ENCODE measurements at regions not wholly inside any gene's neighbourhood (a gene's known extent, or its start where the extent isn't known, plus 50 kb on each side); places are given as distances from the start of the nearest gene placed in this dataset.

DNA sequence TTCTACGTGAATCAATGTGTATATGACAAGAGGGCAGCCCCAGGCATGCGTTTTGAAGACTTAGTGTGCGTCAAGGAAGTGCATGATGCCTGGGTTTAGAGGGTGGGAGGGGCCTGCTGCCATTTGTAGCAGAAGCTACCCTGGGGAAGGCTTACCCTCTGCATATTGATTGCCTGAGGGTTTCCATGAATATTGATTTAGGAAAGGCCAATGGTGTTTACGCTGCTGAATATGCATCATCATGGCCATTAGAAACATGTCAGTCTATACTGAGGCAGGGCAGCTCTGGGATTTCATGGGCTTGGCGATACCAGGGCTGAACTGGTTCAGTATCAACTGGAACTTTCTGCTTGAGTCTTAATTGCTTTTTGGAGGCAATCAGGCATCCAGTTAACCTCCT lies 259.3 kb downstream of the DCDC2C start:
- no peak for DNase-seq

- no peak for DNase-seq
These were observed 261.8 kb downstream of the DCDC2C start for GRCh38 chr2:3965211-3965610.

- no peak for DNase-seq
These were observed 262.6 kb downstream of the DCDC2C start for GRCh38 chr2:3965953-3966352.

DNA sequence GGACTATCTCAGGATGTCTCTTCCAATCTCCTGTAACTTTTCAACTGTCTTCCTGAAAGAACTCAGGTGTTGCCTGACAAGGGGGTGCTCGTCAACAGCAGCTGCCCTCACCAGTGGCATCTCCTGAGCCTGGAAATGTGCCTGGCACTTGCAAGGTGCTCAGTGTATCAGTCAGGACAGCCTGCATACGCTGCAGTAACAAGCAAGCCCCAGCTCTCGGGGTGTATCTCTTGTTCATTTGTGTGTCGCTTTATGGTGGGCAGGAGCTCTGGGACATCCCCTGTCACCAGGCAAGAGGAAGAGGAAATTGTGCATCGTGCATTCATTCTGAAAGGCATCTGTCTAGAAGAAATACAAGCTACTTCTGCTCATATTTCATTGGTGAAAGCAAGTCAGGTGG lies 263.1 kb downstream of the DCDC2C start:
- DNase-seq = no peak

DNA sequence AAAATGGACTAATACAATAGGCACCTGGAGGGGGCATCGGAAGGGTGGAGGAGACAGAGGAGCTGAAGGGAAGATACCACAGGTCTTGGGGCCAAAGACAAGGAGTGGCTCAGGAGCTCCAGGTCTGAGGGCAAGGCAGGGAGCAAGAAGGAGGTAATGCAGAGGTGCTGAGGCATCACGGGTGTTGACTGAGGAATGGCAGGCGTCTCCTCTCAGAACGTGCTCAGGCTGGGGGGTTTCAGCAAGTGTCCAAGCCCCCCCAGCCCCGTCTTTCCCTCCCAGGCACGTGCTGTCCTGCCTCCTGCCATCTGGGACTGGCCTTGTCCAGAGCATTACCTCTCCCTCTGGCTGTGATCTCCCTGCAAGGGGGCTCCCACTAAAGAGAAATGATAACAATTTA lies 265.4 kb downstream of the DCDC2C start:
- no peak for DNase-seq

- no peak for DNase-seq
These were observed 267.6 kb downstream of the DCDC2C start for GRCh38 chr2:3970791-3971651.

GRCh38 chr2:3971652-3972192 lies 268.3 kb downstream of the DCDC2C start:
- DNase-seq = no peak

DNA sequence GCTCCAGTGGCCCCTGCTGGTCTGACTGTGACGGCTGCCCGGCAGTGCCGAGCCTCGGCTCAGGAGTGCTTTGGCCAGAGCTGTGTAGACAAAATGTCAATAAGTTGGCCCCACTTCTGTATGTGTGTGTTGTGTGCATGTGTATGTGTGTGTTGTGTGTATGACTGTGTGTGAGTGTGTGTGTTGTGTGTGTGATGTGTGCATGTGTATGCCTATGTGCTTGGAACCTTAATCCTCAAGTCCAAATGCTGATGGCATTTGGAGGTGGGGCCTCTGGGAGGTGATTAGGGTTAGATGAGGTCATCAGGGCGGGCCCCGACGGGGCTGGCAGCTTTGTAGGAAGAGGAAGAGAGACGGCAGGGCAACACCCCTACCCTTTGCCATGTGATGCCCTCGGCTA lies 269.0 kb downstream of the DCDC2C start:
- peak; percentile 3 for DNase-seq

DNA sequence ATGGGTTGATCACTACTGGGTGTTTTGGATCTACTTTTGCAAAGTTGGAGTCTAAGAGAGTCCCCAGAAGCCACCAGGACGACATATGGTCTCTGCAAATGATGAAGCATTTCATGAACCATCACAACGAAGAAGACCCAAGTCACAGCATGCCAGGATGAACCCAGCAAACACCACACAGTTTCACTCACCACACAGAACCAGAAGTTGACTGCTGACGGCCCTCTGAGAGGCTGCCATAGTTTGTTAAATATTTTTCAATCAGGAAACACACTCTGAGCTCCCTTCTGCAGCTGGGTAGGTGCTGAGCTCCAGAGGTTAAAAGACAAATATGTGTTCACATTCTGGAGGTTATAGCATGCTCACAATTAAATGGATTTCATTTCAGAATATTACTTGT lies 271.4 kb downstream of the DCDC2C start:
- no peak for DNase-seq

DNA sequence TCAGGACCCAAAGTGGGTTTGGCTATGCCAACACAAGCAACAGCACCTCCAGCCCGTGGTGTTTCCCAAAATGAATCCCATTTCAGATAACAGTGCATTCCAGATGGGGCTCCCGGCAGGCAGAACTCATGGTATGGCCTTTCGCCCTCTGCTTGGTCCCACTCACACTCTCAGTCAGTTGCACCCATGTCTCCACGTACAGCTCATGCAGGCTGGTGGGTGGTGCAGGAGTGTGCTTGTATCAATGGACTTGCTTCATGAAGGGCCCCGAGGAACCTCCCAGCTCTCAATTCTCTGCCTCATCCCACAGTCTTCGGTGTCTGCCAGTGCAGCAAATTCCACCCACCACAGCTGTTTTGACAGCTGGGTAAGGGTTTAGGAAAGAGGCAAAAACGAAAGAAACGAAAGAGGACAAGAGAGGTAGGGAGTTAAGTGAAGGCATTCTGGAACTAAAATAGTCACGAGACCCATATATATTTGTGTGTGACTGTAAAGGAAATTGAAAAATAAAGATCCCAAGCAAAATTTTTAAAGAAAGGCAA lies 278.1 kb downstream of the DCDC2C start:
- no peak for DNase-seq

- DNase-seq = no peak
These were observed 278.8 kb downstream of the DCDC2C start for GRCh38 chr2:3982160-3982559.

GRCh38 chr2:3986063-3986462 lies 282.7 kb downstream of the DCDC2C start:
- peak; percentile 14 for DNase-seq

DNA sequence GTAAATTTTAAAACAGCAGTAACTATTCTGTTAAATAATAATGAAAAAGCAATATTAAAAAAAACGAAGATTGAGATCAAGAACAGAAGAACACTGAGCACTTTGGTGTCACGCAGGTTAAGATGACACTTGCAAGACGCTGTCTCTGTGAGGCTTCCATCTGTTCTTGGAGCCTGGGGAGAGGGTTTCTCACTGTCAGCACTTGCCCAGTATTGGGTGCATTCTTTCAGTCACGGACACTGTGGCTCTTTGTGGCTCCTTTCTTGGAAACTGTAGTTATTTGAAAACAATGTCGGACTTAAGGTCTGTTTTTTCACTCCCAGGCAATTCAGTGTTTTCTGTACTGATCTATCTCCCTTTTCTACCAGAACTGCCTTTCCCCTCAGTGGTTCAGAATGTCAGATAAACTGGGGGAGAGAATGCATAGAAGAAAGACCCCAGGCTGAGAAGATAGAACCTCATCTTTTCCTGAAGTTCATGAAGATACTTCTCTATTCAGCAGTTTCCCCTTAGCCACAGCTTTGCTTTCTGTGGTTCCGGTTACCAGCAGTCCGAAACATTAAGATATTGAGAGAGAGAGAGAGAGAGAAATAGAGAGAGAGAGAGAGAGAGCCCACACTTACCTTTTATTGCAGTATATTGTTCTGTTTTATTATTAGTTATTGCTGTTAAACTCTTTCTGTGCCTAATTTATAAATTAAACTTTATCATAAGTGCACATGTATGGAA lies 283.3 kb downstream of the DCDC2C start:
- peak; percentile 62 for DNase-seq

- DNase-seq = no peak
These were observed 299.5 kb downstream of the DCDC2C start for GRCh38 chr2:4002841-4003403.

DNA sequence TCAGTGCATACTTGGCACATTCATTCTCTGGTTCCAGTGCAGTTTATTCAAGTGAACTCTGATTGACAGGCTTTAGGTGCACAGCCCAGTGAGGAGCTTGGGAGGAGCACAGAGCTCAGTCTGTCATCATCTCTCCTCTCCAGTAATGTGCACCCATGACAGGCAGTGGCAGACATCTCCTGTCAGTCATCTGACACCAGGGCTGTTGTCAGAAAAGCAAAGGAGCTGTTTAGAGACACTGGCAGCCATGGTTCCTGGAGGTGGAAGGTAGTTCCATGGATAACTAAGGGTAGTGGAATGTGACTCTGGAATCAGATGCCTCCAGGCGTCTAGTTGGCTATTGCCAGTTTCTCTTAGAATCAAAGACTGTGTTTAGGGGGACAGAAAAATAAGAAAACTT lies 308.8 kb downstream of the DCDC2C start:
- DNase-seq = no peak

DNA sequence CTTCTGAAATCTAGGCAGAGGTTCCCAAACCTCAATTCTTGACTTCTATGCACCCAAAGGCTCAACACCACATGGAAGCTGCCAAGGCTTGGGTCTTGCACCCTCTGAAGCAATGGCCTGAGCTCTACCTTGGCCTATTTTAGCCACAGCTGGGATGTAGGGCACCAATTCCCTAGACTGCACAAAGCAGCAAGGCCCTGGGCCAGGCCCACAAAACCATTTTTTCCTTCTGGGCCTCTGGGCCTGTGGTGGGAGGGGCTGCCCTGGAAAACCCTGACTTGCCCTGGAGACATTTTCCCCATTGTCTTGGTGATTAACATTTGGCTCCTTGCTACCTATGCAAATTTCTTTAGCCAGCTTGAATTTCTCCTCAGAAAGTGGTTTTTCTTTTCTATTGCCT lies 315.2 kb downstream of the DCDC2C start:
- no peak for DNase-seq

- no peak for DNase-seq
These were observed 316.8 kb downstream of the DCDC2C start for GRCh38 chr2:4020153-4020552.

- no peak for DNase-seq
These were observed 317.3 kb downstream of the DCDC2C start for GRCh38 chr2:4020649-4021048.

DNA sequence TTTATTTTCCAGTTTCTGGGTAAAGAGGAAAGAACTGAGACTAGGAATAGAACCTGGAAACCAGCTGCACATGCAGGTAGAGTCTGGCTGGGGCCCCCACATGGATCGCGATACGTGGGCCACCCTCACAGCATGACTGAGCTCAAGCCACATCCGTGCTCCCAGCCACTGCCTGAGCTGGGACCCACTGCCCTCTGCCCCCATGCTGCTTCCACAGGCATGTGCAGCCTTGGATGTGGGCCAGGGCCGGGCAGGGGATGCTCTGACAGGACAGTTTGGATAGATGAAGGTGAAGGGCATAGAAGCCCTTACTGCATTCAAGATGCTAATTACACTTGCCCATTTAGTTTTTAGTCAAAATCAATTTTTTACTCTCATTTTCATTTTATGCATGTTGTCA lies 321.2 kb downstream of the DCDC2C start:
- no peak for DNase-seq

DNA sequence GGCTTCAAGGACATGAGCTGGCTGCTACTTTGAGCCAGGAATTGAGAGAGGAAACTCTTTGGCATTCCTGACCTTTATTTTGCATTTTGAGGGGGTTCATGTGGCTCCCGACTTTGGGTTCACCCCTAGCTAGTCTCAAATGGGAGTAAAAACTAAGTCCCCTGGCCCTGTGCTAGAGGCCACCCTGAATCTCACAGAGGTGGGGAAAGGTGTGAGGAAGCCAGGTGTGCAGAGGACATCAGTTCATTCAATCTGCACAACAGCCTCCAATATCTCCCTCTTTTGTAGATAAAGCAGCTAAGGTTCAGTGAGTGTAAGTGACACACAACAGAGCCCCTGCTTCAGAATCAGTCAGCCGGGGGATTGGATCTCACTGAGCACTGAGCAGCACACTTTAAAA lies 325.7 kb downstream of the DCDC2C start:
- no peak for DNase-seq

DNA sequence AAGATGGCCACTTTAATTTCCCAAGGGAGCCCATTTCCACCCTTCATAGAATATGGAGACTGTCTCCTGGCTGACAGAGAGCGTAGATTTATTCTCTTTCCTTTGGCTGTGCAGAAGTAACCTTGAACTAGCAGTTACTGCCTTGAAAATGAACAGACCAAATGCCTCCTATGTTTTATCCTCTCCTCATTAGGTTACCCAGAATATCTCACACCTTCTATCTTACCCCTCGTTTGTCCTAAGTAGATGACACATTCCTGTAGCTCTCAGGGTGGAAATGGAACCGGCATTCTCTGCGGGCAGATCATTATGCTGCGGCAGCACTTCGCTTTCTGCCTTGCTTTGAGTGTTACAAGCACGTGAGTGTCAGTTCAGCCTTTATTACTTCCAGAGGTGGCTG lies 336.5 kb downstream of the DCDC2C start:
- no peak for DNase-seq

- DNase-seq = peak; percentile 68
These were observed 344.9 kb downstream of the DCDC2C start for GRCh38 chr2:4047961-4048891.
